Liver (tissue), 8 donors: ENCODE measurements at regions not wholly inside any gene's neighbourhood (a gene's known extent, or its start where the extent isn't known, plus 50 kb on each side); places are given as distances from the start of the nearest gene placed in this dataset.

Source experiments
- DNase-seq: peaks from one replicate; pipeline ENCODE4 v3.0.0-alpha.2; 2017; ENCODE audit warnings: low spot score
- H3K27ac ChIP-seq, 2 donors: one replicate each; pipeline ENCODE4 v1.7.0; 2013; ENCODE audit warnings: inconsistent platforms in 2 of 2, low read length in 2 of 2, control low read depth in 1 of 2, low read depth in 1 of 2, mild to moderate bottlenecking in 1 of 2
- H3K27me3 ChIP-seq, 4 donors: one replicate each; pipeline versions ENCODE4 v1.6.1 to v1.7.0; 2013; ENCODE audit warnings: low read length in 3 of 4, inconsistent platforms in 1 of 4, mild to moderate bottlenecking in 1 of 4, moderate library complexity in 1 of 4; ENCODE audit not compliant: control insufficient read depth in 4 of 4, insufficient read depth in 4 of 4
- H3K36me3 ChIP-seq, 4 donors: one replicate each; pipeline versions ENCODE4 v1.6.1 to v1.7.0; 2013; ENCODE audit warnings: low read length in 3 of 4, mild to moderate bottlenecking in 3 of 4, low read depth in 1 of 4, moderate library complexity in 1 of 4; ENCODE audit not compliant: control insufficient read depth in 4 of 4, insufficient read depth in 3 of 4
- H3K4me1 ChIP-seq, 4 donors: one replicate each; pipeline versions ENCODE4 v1.6.1 to v1.7.0; 2013; ENCODE audit warnings: low read length in 3 of 4, mild to moderate bottlenecking in 3 of 4, moderate library complexity in 1 of 4; ENCODE audit not compliant: control insufficient read depth in 4 of 4, insufficient read depth in 4 of 4
- H3K4me3 ChIP-seq, 3 donors: one replicate each; pipeline versions ENCODE4 v1.6.1 to v1.7.0; 2013; ENCODE audit warnings: low read length in 3 of 3, control low read depth in 1 of 3, low read depth in 1 of 3, mild to moderate bottlenecking in 1 of 3
- H3K9ac ChIP-seq, 2 donors: one replicate each; pipeline ENCODE4 v1.7.0; 2013; ENCODE audit warnings: low read length in 2 of 2, mild to moderate bottlenecking in 2 of 2, moderate library complexity in 2 of 2, control low read depth in 1 of 2, low read depth in 1 of 2
- H3K9me3 ChIP-seq, 4 donors: one replicate each; pipeline versions ENCODE4 v1.6.1 to v1.7.0; 2013; ENCODE audit warnings: low read length in 3 of 4; ENCODE audit not compliant: control insufficient read depth in 4 of 4
- ATF3 ChIP-seq: IDR thresholded peaks from 2 replicates; pipeline ENCODE4 v1.6.1; 2016; ENCODE audit warnings: antibody characterized with exemption
- CTCF ChIP-seq: fragments of 150-350 bp; IDR thresholded peaks from 2 replicates; pipeline ENCODE4 v1.5.1; 2017; ENCODE audit warnings: improper control_type of control experiment, low read depth, low read length; ENCODE audit not compliant: missing input control
- EGR1 ChIP-seq, 2 donors: IDR thresholded peaks; 2 replicates each; pipeline ENCODE4 v1.6.1; 2016 to 2018; ENCODE audit warnings: antibody characterized with exemption in 2 of 2, low read depth in 2 of 2
- FOXA1 ChIP-seq: IDR thresholded peaks from 2 replicates; pipeline ENCODE4 v1.6.1; 2016; ENCODE audit warnings: antibody characterized with exemption
- FOXA2 ChIP-seq: IDR thresholded peaks from 2 replicates; pipeline ENCODE4 v1.6.1; 2016; ENCODE audit warnings: antibody characterized with exemption
- GABPA ChIP-seq, 2 donors: IDR thresholded peaks in 1 of 2; conservative IDR thresholded peaks in 1 of 2; 2 replicates each; pipeline ENCODE4 v1.6.1; 2016; ENCODE audit warnings: antibody characterized with exemption in 2 of 2, mild to moderate bottlenecking in 1 of 2, moderate library complexity in 1 of 2
- HNF4A ChIP-seq, 2 donors: conservative IDR thresholded peaks; 2 replicates each; pipeline ENCODE4 v1.6.1; 2016; ENCODE audit warnings: antibody characterized with exemption in 2 of 2, mild to moderate bottlenecking in 2 of 2
- HNF4G ChIP-seq: IDR thresholded peaks from 2 replicates; pipeline ENCODE4 v1.6.1; 2016; ENCODE audit warnings: antibody characterized with exemption
- JUND ChIP-seq, 2 donors: IDR thresholded peaks; 2 replicates each; pipeline ENCODE4 v1.6.1; 2016; ENCODE audit warnings: antibody characterized with exemption in 2 of 2
- MAX ChIP-seq: IDR thresholded peaks from 2 replicates; pipeline ENCODE4 v1.6.1; 2016; ENCODE audit warnings: antibody characterized with exemption
- NR2F2 ChIP-seq: IDR thresholded peaks from 2 replicates; pipeline ENCODE4 v1.6.1; 2016; ENCODE audit warnings: antibody characterized with exemption
- RAD21 ChIP-seq, 2 donors: IDR thresholded peaks; 2 replicates each; pipeline ENCODE4 v1.6.1; 2016; ENCODE audit warnings: antibody characterized with exemption in 2 of 2, mild to moderate bottlenecking in 2 of 2
- REST ChIP-seq: IDR thresholded peaks from 2 replicates; pipeline ENCODE4 v1.6.1; 2016; ENCODE audit warnings: antibody characterized with exemption, mild to moderate bottlenecking
- RXRA ChIP-seq, 2 donors: IDR thresholded peaks; 2 replicates each; pipeline ENCODE4 v1.6.1; 2017 to 2018; ENCODE audit warnings: antibody characterized with exemption in 2 of 2, mild to moderate bottlenecking in 1 of 2
- SP1 ChIP-seq: IDR thresholded peaks from 2 replicates; pipeline ENCODE4 v1.6.1; 2018; ENCODE audit warnings: antibody characterized with exemption, mild to moderate bottlenecking
- TAF1 ChIP-seq: conservative IDR thresholded peaks from 2 replicates; pipeline ENCODE4 v1.6.1; 2016; ENCODE audit warnings: antibody characterized with exemption, mild to moderate bottlenecking
- YY1 ChIP-seq: IDR thresholded peaks from 2 replicates; pipeline ENCODE4 v1.6.1; 2016; ENCODE audit warnings: antibody characterized with exemption, mild to moderate bottlenecking
- ZBTB33 ChIP-seq: IDR thresholded peaks from 2 replicates; pipeline ENCODE4 v1.6.1; 2016; ENCODE audit warnings: antibody characterized with exemption
- WGBS: extraction: QIAGEN DNeasy Blood & Tissue Kit; methylation state at CpG from one replicate; pipeline ENCODE4 v1.1.7; 2013; 5-methylcytosine and 5-hydroxymethylcytosine counted together
- donor health status: healthy.
- donor health status: healthy.
- donor health status: healthy.
- donor health status: healthy.
- donor health status: healthy.

GRCh38 chr6:95517004-95517403 lies 60.3 kb upstream of the MANEA start:
- no peak overlapping the region for H3K27ac ChIP-seq
- no peak overlapping the region for H3K9ac ChIP-seq
- no peaks in the 10 kb centered on the region for H3K36me3 ChIP-seq
- no peaks in the 10 kb centered on the region for H3K4me1 ChIP-seq
- H3K9me3 ChIP-seq, result no peaks in the 10 kb centered on the region
- H3K4me3 ChIP-seq, result no peak overlapping the region
- DNase-seq, result no peak
- TF ChIP-seq RXRA (IDR thresholded peaks at IDR 0.05), result no peak
- no peak for TF ChIP-seq ZBTB33
- TF ChIP-seq EGR1 (IDR thresholded peaks at IDR 0.05; ENCODE audit: low read depth in 2 of 2), result no peak
- no peak for TF ChIP-seq YY1
- no peak for TF ChIP-seq FOXA2
- no peak for TF ChIP-seq HNF4G
- no peak for TF ChIP-seq CTCF
- no peak for TF ChIP-seq REST
- TF ChIP-seq ATF3, result no peak
- no peak for TF ChIP-seq HNF4A (conservative IDR thresholded peaks at IDR 0.05)
- no peak for TF ChIP-seq RAD21 (IDR thresholded peaks at IDR 0.05)
- no peak for TF ChIP-seq MAX
- no peak for TF ChIP-seq GABPA (IDR thresholded peaks at IDR 0.05 in 1 of 2, conservative IDR thresholded peaks at IDR 0.05 in 1 of 2)
- TF ChIP-seq JUND (IDR thresholded peaks at IDR 0.05), result no peak
- no peak for TF ChIP-seq TAF1
- TF ChIP-seq SP1, result no peak
- TF ChIP-seq NR2F2, result no peak
- no peak for TF ChIP-seq FOXA1
- 49% methylated on average over 2 of the region's 2 CpGs for WGBS
- no peaks in the 10 kb centered on the region for H3K27me3 ChIP-seq
